HG03139 (cell line): ENCODE measurements at regions not wholly inside any gene's neighbourhood (a gene's known extent, or its start where the extent isn't known, plus 50 kb on each side); places are given as distances from the start of the nearest gene placed in this dataset.

Experiments
- ATAC-seq: cut with Tn5 transposase; IDR thresholded peaks from one replicate; pipeline ENCODE4 v1.9.1; 2021; ENCODE audit not compliant: unreplicated experiment

GRCh38 chr10:62625484-62625883 is 179.0 kb upstream of the ADO start:
- ATAC-seq: no peak

GRCh38 chr10:62626079-62626478 is 178.4 kb upstream of the ADO start:
- no peak for ATAC-seq

DNA sequence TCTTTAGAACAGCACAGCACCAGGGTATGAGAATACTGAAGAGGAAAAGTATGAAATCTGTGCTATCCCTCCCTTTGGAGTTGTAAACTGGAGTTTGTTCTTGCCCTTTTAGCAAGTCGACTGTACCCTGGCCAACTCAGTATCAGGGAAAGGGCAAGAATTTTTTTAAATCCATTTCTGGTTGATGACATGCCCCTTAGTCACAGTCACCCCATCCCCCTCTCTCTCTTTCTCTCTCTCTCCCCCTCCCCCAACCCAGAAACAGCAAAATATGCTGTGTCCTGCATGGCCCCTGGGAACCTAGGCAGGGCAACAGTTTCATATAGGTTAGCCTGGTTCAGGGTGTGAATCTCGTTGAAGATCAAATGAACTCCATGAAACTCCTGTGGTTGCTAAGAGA is 177.7 kb upstream of the ADO start:
- no peak for ATAC-seq

GRCh38 chr10:62627983-62628382 is 176.5 kb upstream of the ADO start:
- ATAC-seq: no peak

DNA sequence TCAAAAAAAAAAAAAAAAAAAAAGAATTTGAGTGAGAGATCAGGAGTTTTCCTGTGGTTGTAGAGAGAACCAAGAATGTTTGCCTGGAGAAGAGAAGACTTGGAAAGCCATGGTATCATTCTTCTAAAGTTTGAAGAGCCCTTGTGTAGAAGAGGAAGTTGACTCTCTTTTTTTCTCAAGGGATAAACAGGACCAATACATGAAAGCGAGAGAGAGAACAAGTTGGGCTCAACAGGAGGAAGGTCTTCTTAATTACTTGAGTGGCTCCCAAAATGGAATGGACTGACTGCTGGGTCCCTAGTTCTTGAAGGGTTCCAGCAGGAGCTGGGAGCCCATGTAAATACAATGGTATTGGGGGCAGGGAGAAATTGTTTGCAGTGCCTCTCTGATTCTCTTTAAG is 173.3 kb upstream of the ADO start:
- ATAC-seq: no peak

- peak; percentile 84 for ATAC-seq
Measured at GRCh38 chr10:62632071-62632809, 172.3 kb upstream of the ADO start.

GRCh38 chr10:62633976-62634375 is 170.5 kb upstream of the ADO start:
- ATAC-seq: no peak

GRCh38 chr10:62634576-62634975 is 169.9 kb upstream of the ADO start:
- ATAC-seq: no peak

DNA sequence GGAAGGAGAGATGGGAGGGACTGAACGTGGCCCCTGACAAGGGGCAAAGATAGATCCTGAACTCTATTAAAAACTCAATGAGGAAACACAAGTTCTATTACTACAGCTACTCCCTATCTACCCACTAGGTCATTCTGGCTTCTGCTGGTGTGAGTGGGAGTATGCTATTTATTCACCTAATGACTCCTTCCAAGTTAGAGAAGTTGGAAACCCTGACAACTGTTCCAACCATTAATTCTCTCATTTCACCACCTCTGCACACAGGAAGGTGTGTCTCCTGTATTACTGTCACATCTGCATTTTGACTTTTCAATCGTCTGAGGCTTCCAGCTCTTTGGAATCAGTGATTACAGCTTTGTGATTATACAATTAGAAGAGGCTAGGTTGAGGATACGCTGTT is 169.4 kb upstream of the ADO start:
- no peak for ATAC-seq

- ATAC-seq: no peak
Measured at GRCh38 chr10:62636825-62637248, 167.7 kb upstream of the ADO start.

GRCh38 chr10:62637249-62638061 is 167.1 kb upstream of the ADO start:
- peak; percentile 55 for ATAC-seq

DNA sequence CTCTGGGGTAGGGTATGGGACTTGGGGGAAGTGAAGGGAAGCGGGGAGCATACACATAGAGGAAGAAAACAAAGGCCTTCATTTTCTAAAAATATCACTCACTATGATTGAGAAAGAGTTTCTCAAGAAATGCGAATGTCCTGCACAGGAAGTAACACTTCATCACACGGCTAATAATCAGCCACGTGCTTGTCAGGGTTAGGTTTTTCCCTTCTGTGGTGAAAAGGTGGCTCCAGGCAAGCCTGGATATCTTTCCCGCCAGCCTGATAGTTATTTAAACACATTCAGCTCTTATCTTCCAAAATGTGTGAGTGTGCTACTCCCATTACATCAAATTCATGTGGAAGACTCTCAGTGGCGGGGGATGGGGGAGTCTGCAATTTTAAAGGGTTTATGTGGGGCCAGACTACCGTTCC is 166.4 kb upstream of the ADO start:
- peak; percentile 36 for ATAC-seq

DNA sequence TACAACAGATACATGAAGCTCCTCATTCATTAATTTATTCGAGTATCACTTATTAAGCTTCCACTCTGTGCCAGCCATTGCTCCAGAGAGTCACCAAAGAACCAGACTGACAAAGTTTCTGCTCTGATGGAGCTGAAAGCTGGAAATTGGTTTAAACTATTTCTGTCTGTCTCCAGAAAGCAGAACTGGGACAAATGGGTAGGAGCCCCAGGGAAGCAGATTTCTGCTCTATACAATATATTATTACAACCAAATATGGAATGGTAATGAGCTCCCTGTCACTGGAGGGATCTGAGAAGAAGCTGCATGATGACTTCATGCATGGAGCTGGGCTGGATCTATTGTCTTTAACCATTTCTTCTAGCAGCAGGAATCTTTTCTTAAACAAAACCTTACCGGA is 165.4 kb upstream of the ADO start:
- no peak for ATAC-seq

DNA sequence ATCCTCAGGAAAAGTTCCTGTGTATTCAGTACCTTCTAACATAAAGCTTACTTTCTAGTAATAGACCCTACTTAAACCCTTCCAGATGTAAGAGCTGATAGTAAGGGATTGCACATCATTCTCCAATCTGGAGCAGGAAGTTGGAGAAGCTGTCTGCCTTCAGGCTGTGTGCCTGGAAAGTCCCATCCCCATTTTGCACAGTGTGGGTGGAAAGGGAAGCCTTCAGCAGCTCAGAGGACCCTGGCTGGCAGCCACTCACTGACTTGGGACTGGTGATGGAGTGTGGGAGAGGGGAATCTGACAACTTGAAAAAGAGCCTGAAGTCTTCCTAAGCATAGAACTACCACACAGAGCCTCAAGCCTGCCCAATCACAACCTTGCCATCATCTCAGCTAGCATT is 164.1 kb upstream of the ADO start:
- no peak for ATAC-seq

DNA sequence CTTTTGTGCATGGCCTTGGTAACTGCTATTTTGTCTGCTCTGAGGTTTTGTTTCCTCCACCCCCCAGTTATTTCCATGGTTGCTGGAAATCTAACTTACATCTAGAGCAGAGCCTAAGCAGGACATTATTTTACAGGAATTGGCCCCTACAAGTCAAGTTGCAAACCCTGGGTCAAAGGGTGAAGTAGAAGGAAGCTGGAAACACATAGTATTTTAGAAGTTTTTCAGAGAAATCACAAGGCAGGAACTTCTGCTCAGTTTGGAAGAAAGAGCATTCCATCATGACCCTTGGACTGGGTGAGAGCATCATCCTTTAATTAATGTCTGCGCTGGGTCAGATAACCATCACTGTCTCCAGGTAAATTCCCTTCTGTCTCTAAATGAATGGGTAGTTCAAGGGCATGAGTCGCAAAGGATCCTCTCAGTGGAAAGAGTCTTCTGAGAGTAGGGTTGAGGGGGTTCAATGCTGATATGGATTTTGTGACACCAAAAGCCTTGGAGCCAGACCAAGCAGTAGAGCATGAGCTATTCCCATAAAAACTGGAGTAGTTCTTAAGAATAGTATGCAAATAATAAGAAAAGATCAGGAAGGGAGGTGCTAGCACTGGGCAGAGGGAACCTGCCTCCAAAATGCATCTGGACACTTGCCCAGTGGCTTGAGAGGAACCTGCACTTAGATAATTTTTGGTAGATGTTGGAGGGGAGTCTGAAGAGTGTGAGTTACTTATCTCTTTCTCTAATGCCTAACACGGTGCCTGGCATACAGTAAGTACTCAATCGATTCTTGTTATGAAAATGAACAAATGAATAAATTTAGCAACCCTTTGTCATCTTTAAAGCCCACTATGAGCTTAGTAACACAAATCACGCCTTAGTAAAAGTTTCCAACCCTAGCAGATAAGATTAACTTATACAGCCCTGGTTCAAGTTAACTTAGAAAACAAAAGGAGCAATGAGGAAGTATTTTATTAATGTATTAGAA is 160.6 kb upstream of the ADO start:
- ATAC-seq: no peak

GRCh38 chr10:62647375-62648092 is 157.0 kb upstream of the ADO start:
- no peak for ATAC-seq

GRCh38 chr10:62648921-62649320 is 155.6 kb upstream of the ADO start:
- ATAC-seq: no peak

GRCh38 chr10:62650411-62650810 is 154.1 kb upstream of the ADO start:
- ATAC-seq: no peak

GRCh38 chr10:62651341-62651740 is 153.2 kb upstream of the ADO start:
- no peak for ATAC-seq

- ATAC-seq: no peak
Measured at GRCh38 chr10:62652114-62652513, 152.4 kb upstream of the ADO start.

- ATAC-seq: no peak
Measured at GRCh38 chr10:62652564-62652963, 152.0 kb upstream of the ADO start.
